SK-N-SH treated with all-trans-retinoic acid at 6 μM for 48 hours (cell line): ENCODE measurements at regions not wholly inside any gene's neighbourhood (a gene's known extent, or its start where the extent isn't known, plus 50 kb on each side); places are given as distances from the start of the nearest gene placed in this dataset.

ENCODE experiments used
- ATAC-seq: fragments of 200-7000 bp; cut with Tn5 transposase; 3 replicates; pipeline ENCODE4 v1.9.1; 2020; ENCODE audit warnings: mild to moderate bottlenecking, moderate library complexity
- ARNTL ChIP-seq: fragments of 450-650 bp; formaldehyde crosslinking; IDR thresholded peaks from 2 replicates; pipeline ENCODE4 v1.5.0; 2020; ENCODE audit warnings: low read depth, mild to moderate bottlenecking, moderate library complexity, borderline replicate concordance
- BACH2 ChIP-seq: fragments of 250-450 bp; sonication (Bioruptor Pico); IDR thresholded peaks from 2 replicates; pipeline ENCODE4 v1.9.0; 2021; ENCODE audit warnings: mild to moderate bottlenecking, borderline replicate concordance
- CREB5 ChIP-seq: fragments of 250-450 bp; sonication (Bioruptor Pico); IDR thresholded peaks from 2 replicates; pipeline ENCODE4 v1.5.1; 2020; ENCODE audit warnings: low read depth, mild to moderate bottlenecking, moderate library complexity
- CSDC2 ChIP-seq: fragments of 250-450 bp; sonication (Bioruptor Pico); IDR thresholded peaks from 2 replicates; pipeline ENCODE4 v1.5.0; 2020; ENCODE audit warnings: mild to moderate bottlenecking, moderate library complexity
- CSRNP3 ChIP-seq: fragments of 250-450 bp; sonication (Bioruptor Pico); IDR thresholded peaks from 2 replicates; pipeline ENCODE4 v1.5.1; 2021; ENCODE audit warnings: mild to moderate bottlenecking, moderate library complexity
- ESRRG ChIP-seq: fragments of 250-450 bp; sonication (Bioruptor Pico); IDR thresholded peaks from 2 replicates; pipeline ENCODE4 v1.6.1; 2021; ENCODE audit warnings: mild to moderate bottlenecking
- GLIS3 ChIP-seq: fragments of 250-450 bp; sonication (Bioruptor Pico); IDR thresholded peaks from 2 replicates; pipeline ENCODE4 v1.5.0; 2020; ENCODE audit warnings: mild to moderate bottlenecking, moderate library complexity
- OSR1 ChIP-seq: fragments of 250-450 bp; sonication (Bioruptor Pico); IDR thresholded peaks from 2 replicates; pipeline ENCODE4 v1.8.0; 2022; ENCODE audit warnings: moderate library complexity, mild to moderate bottlenecking, inconsistent platforms
- PATZ1 ChIP-seq: fragments of 250-450 bp; sonication (Bioruptor Pico); IDR thresholded peaks from 2 replicates; pipeline ENCODE4 v1.8.0; 2020; ENCODE audit warnings: mild to moderate bottlenecking, moderate library complexity, borderline replicate concordance
- POU6F1 ChIP-seq: fragments of 250-450 bp; sonication (Bioruptor Pico); IDR thresholded peaks from 2 replicates; pipeline ENCODE4 v1.8.0; 2021; ENCODE audit warnings: low read depth, mild to moderate bottlenecking, moderate library complexity, borderline replicate concordance
- PPARA ChIP-seq: fragments of 250-450 bp; sonication (Bioruptor Pico); IDR thresholded peaks from 2 replicates; pipeline ENCODE4 v1.5.0; 2020; ENCODE audit warnings: mild to moderate bottlenecking, borderline replicate concordance
- RARB ChIP-seq: fragments of 250-450 bp; sonication (Bioruptor Pico); IDR thresholded peaks from 2 replicates; pipeline ENCODE4 v1.8.0; 2021; ENCODE audit warnings: mild to moderate bottlenecking, moderate library complexity
- SNAI2 ChIP-seq: fragments of 250-450 bp; sonication (Bioruptor Pico); IDR thresholded peaks from 2 replicates; pipeline ENCODE4 v1.5.0; 2020; ENCODE audit warnings: mild to moderate bottlenecking, moderate library complexity
- TCF4 ChIP-seq: fragments of 250-450 bp; sonication (Bioruptor Pico); IDR thresholded peaks from 2 replicates; pipeline ENCODE4 v1.8.0; 2021; ENCODE audit warnings: mild to moderate bottlenecking, moderate library complexity, borderline replicate concordance
- TOX ChIP-seq: fragments of 250-450 bp; sonication (Bioruptor Pico); IDR thresholded peaks from 2 replicates; pipeline ENCODE4 v1.8.0; 2021; ENCODE audit warnings: mild to moderate bottlenecking, moderate library complexity, borderline replicate concordance
- ZFP3 ChIP-seq: fragments of 250-450 bp; sonication (Bioruptor Pico); IDR thresholded peaks from 2 replicates; pipeline ENCODE4 v1.5.0; 2020; ENCODE audit warnings: mild to moderate bottlenecking, moderate library complexity
- ZNF565 ChIP-seq: fragments of 450-650 bp; formaldehyde crosslinking; conservative IDR thresholded peaks from 2 replicates; pipeline ENCODE4 v1.5.0; 2020; ENCODE audit warnings: low read depth, mild to moderate bottlenecking, moderate library complexity
- ZNF70 ChIP-seq: fragments of 450-650 bp; formaldehyde crosslinking; IDR thresholded peaks from 2 replicates; pipeline ENCODE4 v1.5.0; 2020; ENCODE audit warnings: mild to moderate bottlenecking, moderate library complexity
- ZNF8 ChIP-seq: fragments of 450-650 bp; formaldehyde crosslinking; IDR thresholded peaks from 2 replicates; pipeline ENCODE4 v1.5.0; 2020; ENCODE audit warnings: mild to moderate bottlenecking, moderate library complexity

GRCh38 chr12:126469211-126469610, 1404.0 kb downstream of the AACS start:
- ATAC-seq: no peak
- no peak for TF ChIP-seq ARNTL
- TF ChIP-seq TCF4 (CRISPR knock-in tag): no peak
- no peak for TF ChIP-seq CSDC2 (CRISPR knock-in tag)
- TF ChIP-seq GLIS3 (CRISPR knock-in tag): no peak
- TF ChIP-seq POU6F1 (CRISPR knock-in tag): no peak
- TF ChIP-seq RARB: no peak
- TF ChIP-seq ZFP3 (CRISPR knock-in tag): no peak
- no peak for TF ChIP-seq ZNF565 (CRISPR knock-in tag)
- TF ChIP-seq PPARA: no peak
- TF ChIP-seq CREB5 (CRISPR knock-in tag): no peak
- no peak for TF ChIP-seq SNAI2 (CRISPR knock-in tag)
- no peak for TF ChIP-seq TOX (CRISPR knock-in tag)
- TF ChIP-seq PATZ1 (CRISPR knock-in tag): no peak
- TF ChIP-seq ZNF70 (CRISPR knock-in tag): no peak
- TF ChIP-seq ESRRG (CRISPR knock-in tag): no peak
- TF ChIP-seq, all 23 proteins: peak for 0

GRCh38 chr12:126474703-126475102, 1409.5 kb downstream of the AACS start:
- TF ChIP-seq ESRRG (CRISPR knock-in tag) (no peak), ZFP3 (CRISPR knock-in tag) (no peak), RARB (no peak), ZNF70 (CRISPR knock-in tag) (no peak), CREB5 (CRISPR knock-in tag) (no peak), ZNF565 (CRISPR knock-in tag) (no peak), BACH2 (CRISPR knock-in tag) (no peak), ZNF8 (CRISPR knock-in tag) (no peak), ARNTL (no peak), TOX (CRISPR knock-in tag) (no peak)

GRCh38 chr12:126480451-126480850, 1415.2 kb downstream of the AACS start:
- ATAC-seq: no peak

More at GRCh38 chr12:126474703-126475102, 1409.5 kb downstream of the AACS start:
- ATAC-seq: no peak

More at GRCh38 chr12:126480451-126480850, 1415.2 kb downstream of the AACS start:
- TF ChIP-seq OSR1 (no peak), CREB5 (CRISPR knock-in tag) (no peak), CSRNP3 (CRISPR knock-in tag) (no peak), ZNF565 (CRISPR knock-in tag) (no peak), PPARA (no peak)
